WERI-Rb-1 (cell line): ENCODE measurements at regions not wholly inside any gene's neighbourhood (a gene's known extent, or its start where the extent isn't known, plus 50 kb on each side); places are given as distances from the start of the nearest gene placed in this dataset.

Experiments
- DNase-seq: peaks from one replicate; pipeline ENCODE4 v3.0.0-alpha.2; 2020
- H3K27ac ChIP-seq: fragments of 250-450 bp; sonication (Bioruptor Pico); 2 replicates; pipeline ENCODE4 v1.5.1; 2020; ENCODE audit warnings: mild to moderate bottlenecking, moderate library complexity
- H3K27me3 ChIP-seq: fragments of 250-450 bp; sonication (Bioruptor Pico); 2 replicates; pipeline ENCODE4 v1.5.1; 2021; ENCODE audit warnings: mild to moderate bottlenecking, low read depth, moderate library complexity; ENCODE audit not compliant: insufficient read depth, severe bottlenecking
- H3K36me3 ChIP-seq: fragments of 250-450 bp; sonication (Bioruptor Pico); 2 replicates; pipeline ENCODE4 v1.5.1; 2020; ENCODE audit warnings: mild to moderate bottlenecking, moderate library complexity
- H3K4me3 ChIP-seq: 2 replicates; pipeline ENCODE4 v1.5.1; 2011; ENCODE audit warnings: low read depth, mild to moderate bottlenecking, control low read depth, low read length
- H3K9me3 ChIP-seq: fragments of 250-450 bp; sonication (Bioruptor Pico); 2 replicates; pipeline ENCODE4 v1.5.1; 2021; ENCODE audit warnings: mild to moderate bottlenecking, moderate library complexity; ENCODE audit not compliant: severe bottlenecking
- CTCF ChIP-seq: IDR thresholded peaks from 2 replicates; pipeline ENCODE4 v1.5.1; 2011; ENCODE audit warnings: low read depth, mild to moderate bottlenecking, control low read depth, inconsistent platforms, low read length

- Histone ChIP-seq H3K4me3 (no peak overlapping the region), H3K27me3 (peaks cover 46% of the 10 kb centered on the region), H3K27ac (no peak overlapping the region), H3K9me3 (no peaks in the 10 kb centered on the region), H3K36me3 (no peaks in the 10 kb centered on the region)
- TF ChIP-seq CTCF, result no peak
- no peak for DNase-seq
Measured at GRCh38 chr9:84573083-84573482, 96.4 kb upstream of the NTRK2 start.

- peaks cover 41% of the 10 kb centered on the region for H3K27me3 ChIP-seq
- no peak overlapping the region for H3K27ac ChIP-seq
- H3K9me3 ChIP-seq, result no peaks in the 10 kb centered on the region
- no peak for DNase-seq
- no peak overlapping the region for H3K4me3 ChIP-seq
- no peak for TF ChIP-seq CTCF
- H3K36me3 ChIP-seq, result no peaks in the 10 kb centered on the region
Measured at GRCh38 chr9:84575705-84576104, 93.8 kb upstream of the NTRK2 start.

GRCh38 chr9:84583866-84584265 lies 85.7 kb upstream of the NTRK2 start:
- Histone ChIP-seq H3K36me3 (no peaks in the 10 kb centered on the region), H3K9me3 (no peaks in the 10 kb centered on the region), H3K27me3 (peaks cover 52% of the 10 kb centered on the region), H3K27ac (no peak overlapping the region), H3K4me3 (no peak overlapping the region)
- TF ChIP-seq CTCF, result no peak
- DNase-seq, result no peak

- no peak for TF ChIP-seq CTCF
- Histone ChIP-seq H3K9me3 (no peaks in the 10 kb centered on the region), H3K27me3 (peaks cover 68% of the 10 kb centered on the region), H3K4me3 (no peak overlapping the region), H3K36me3 (no peaks in the 10 kb centered on the region), H3K27ac (no peak overlapping the region)
- no peak for DNase-seq
Measured at GRCh38 chr9:84586662-84587061, 82.9 kb upstream of the NTRK2 start.

- Histone ChIP-seq H3K27me3 (peaks cover 68% of the 10 kb centered on the region), H3K27ac (no peak overlapping the region), H3K4me3 (no peak overlapping the region), H3K36me3 (no peaks in the 10 kb centered on the region), H3K9me3 (no peaks in the 10 kb centered on the region)
- no peak for DNase-seq
- TF ChIP-seq CTCF, result no peak
Measured at GRCh38 chr9:84587153-84587552, 82.4 kb upstream of the NTRK2 start.

GRCh38 chr9:84589542-84589941 lies 80.0 kb upstream of the NTRK2 start:
- no peaks in the 10 kb centered on the region for H3K36me3 ChIP-seq
- H3K9me3 ChIP-seq, result no peaks in the 10 kb centered on the region
- H3K27me3 ChIP-seq, result peaks cover 60% of the 10 kb centered on the region
- no peak for DNase-seq
- H3K4me3 ChIP-seq, result no peak overlapping the region
- H3K27ac ChIP-seq, result no peak overlapping the region
- no peak for TF ChIP-seq CTCF
